GM18519 (cell line): ENCODE measurements at regions not wholly inside any gene's neighbourhood (a gene's known extent, or its start where the extent isn't known, plus 50 kb on each side); places are given as distances from the start of the nearest gene placed in this dataset.

Experiments used
- ATAC-seq: cut with Tn5 transposase; IDR thresholded peaks from one replicate; pipeline ENCODE4 v1.9.1; 2021; ENCODE audit warnings: mild to moderate bottlenecking, moderate library complexity; ENCODE audit not compliant: unreplicated experiment, low FRiP score

DNA sequence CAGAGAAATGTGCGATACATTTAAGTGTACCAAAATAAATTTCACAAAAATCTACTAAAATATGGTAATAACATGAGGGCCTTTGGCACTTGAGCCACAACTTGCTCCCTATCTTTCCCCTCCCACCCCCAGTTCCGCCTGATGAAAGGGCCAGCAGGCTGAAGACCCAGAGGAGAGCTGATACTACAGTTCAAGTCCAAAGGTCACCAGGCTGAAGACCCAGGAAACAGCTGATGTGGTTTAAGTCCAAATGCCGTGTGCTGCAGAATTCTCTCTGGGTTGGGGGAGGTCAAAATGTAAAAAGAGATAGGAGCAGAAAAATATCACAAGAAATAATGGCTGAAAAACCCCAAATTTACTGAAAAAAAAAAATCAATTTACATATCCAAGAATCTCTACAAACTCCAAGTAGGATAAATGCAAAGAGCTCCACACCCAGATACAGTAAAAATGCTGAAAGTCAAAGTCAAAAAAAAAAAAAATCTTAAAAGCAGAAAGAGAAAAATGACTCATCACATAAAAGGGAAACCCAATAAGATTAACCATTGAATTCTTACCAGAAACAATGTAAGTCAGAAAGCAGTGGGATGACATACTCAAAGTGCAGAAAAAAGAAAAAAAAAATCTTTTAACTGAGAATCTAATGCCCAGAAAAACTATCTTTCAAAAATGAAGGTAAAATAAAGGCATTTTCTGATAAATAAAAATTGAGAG lies 452.1 kb upstream of the ASIC2 start:
- no peak for ATAC-seq

DNA sequence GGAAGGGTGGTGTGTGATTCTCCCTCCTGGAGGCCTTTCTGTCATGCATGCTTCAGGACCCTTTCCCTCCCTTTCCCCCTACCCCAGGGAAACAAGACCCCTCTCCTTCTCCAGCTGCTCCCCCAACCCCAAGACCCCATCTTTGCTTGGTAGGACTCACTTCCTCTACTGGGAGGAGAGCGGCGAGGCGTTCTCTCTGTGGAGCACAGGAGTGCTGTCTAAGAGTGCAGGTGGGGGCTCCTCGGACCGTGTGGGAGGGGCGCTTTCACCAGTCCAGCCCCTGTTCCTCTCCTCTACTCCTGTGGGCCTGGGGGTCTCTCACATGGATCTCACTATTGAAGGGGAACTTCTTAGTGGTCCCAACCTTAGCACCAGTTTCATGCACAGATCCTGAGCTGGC lies 456.1 kb upstream of the ASIC2 start:
- no peak for ATAC-seq

GRCh38 chr17:33750943-33751701 lies 458.0 kb upstream of the ASIC2 start:
- no peak for ATAC-seq

GRCh38 chr17:33751702-33752065 lies 458.6 kb upstream of the ASIC2 start:
- no peak for ATAC-seq

DNA sequence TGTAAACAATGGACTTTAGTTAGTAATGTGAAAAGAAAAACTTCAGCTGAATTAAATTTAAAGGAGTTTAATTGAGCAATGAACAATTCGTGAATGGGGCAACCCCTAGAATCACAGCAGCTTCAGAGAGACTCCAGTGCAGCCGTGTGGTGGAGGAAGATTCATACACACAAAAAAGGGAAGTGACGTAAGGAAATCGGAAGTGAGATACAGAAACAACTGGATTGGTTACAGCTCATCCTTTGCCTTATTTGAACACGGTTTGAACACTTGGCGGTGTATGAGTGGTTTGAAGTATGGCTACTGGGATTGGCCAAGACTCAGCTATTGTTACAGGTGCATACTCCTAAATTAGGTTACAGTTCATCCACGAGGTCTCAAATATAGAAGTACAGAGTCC lies 460.4 kb upstream of the ASIC2 start:
- ATAC-seq = no peak

GRCh38 chr17:33756021-33756420 lies 462.9 kb upstream of the ASIC2 start:
- no peak for ATAC-seq

- no peak for ATAC-seq
Measured at GRCh38 chr17:33765871-33766270, 472.8 kb upstream of the ASIC2 start.

- no peak for ATAC-seq
Measured at GRCh38 chr17:33766721-33767120, 473.6 kb upstream of the ASIC2 start.

GRCh38 chr17:33769066-33769465 lies 476.0 kb upstream of the ASIC2 start:
- ATAC-seq = no peak

- no peak for ATAC-seq
Measured at GRCh38 chr17:33776304-33776703, 478.8 kb upstream of the CCL2 start.

GRCh38 chr17:33776903-33777302 lies 478.2 kb upstream of the CCL2 start:
- no peak for ATAC-seq

DNA sequence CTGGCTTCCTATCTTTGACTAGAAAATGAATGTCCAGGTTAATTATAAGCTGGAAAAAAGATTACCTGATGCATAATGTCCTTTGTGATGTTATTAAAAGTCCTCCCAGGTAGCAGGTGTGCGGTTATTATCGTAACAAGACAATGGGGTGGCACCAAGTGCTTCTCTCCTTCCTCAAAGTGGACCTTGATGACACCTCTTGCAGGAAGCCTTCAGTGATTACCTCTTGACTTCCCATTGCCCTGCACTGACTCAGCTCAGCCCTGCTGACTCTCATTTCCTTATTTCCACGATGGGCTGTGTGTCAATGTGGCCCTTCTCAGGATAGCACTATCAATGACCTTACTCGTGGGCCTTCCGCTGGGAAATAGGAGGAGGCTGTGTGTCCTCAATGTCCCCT lies 477.4 kb upstream of the CCL2 start:
- ATAC-seq = no peak

GRCh38 chr17:33778505-33779233 lies 476.4 kb upstream of the CCL2 start:
- ATAC-seq = no peak

DNA sequence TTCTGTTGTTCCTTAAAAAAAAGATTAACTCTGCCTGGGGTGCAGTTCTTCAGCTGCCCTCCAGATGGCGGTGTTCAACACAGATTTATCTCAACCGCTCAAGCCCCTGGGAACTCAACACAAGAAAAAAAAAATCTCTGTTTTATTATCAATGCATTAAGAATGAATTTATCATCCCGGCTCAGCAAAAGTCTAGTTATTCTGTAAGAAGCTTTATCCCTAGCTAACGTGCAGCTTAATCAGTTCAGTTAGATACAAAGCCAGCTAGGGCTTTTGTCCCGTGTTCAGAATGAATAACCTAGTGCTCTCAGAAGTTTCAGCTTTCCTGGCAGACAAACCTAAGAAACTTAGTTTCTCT lies 475.9 kb upstream of the CCL2 start:
- ATAC-seq = no peak

DNA sequence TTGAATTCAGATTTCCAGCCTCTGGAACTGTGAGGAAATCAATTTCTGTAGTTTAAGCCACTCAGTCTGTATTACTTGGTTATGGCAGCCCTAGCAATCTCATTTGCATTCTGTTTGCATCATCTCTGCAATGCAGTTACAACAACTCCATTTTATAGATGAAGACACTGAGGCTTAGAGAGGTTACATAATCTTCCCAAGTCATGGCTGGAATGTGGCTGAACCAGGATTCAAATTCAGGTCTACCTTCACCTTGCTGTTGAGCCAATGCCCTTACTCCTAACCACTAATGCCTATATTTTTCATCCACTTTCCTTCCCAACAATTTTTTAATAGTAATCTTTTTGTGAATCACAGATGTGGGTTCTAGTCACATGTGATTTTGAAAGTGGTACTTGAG lies 469.8 kb upstream of the CCL2 start:
- no peak for ATAC-seq

GRCh38 chr17:33786478-33786877 lies 468.6 kb upstream of the CCL2 start:
- no peak for ATAC-seq

- no peak for ATAC-seq
Measured at GRCh38 chr17:33789658-33790057, 465.4 kb upstream of the CCL2 start.

DNA sequence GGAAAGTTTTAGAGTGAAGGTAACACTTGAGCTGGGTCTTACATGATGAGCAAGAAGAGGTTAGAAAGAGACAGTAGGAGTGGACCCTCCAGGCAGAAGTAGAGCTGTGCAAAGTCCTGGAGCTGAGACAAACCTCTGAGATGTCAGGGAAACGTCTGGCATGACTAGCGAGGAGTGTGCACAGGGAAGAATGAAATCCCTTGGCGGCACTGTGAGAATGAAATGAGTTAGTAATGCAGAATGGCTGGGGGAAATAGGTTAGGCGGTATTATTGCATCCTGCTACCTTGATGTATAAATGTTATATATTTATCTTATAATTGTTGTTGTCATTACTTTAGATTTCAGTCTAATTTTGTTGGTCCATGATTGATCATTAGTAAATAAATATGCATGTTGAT lies 457.9 kb upstream of the CCL2 start:
- ATAC-seq = no peak

GRCh38 chr17:33798308-33798707 lies 456.8 kb upstream of the CCL2 start:
- ATAC-seq = no peak

DNA sequence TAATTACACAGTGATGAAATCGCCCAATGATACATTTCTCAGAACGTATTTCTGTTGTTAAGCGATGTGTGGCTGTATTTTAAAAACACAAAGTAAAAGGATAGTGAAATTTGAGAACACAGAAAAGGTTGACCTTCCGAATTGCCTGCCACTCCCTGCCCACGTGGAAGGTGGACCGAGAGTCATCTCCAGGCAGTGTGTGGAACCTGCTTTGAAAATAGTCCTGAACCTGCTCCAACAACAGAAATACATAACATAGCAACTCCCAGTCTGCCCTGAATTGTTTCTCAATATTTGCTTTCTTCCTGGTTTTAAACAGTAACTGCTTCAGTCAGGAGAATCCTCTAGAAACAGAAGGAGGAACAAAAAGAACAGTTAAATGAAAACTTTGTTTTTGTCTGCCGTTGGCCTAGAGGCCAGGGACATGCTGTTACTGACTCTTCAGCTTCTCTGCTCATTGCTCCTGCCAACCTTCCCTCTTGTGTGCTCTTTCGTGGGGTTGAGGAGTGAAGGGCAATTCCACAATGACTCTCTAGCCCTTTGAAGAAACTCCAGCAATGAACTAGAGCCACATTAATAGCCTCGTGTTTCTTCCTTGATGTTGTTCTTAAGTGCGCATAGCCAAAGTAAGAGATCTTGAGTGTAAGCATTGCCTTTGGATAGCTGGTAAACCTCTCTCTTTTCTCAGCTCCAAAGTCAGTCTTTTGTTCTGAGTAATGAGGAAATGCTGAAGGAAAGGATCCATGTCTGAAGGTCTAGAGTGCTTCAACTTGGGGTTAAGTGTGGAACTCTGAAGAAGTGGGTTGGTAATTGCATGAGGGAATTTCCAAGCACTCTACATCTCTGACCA lies 452.5 kb upstream of the CCL2 start:
- ATAC-seq = no peak

DNA sequence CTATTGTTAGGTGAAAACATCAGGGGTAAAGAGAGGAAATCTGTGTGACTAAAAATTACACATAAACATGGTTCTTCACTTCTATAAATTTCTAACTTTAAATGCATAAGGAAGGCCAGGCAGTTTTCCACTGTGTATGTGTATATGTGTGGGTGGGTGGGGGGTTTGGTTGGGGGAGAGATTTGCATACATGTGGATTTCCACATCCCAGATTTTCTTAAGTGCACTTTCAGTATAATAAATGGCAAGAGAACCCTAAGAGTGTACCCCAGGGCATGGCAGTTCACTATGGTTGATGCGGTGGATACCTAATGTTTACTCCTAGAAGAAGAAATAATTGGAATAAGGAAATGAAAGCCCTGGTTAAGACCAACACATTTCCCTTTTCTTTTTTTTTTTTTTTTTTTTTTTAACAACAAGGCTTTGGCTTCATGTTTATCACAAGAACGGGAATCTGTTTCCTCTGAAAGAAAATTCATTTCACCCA lies 451.8 kb upstream of the CCL2 start:
- no peak for ATAC-seq
